ENCODE measurements at regions not wholly inside any gene's neighbourhood (a gene's known extent, or its start where the extent isn't known, plus 50 kb on each side); places are given as distances from the start of the nearest gene placed in this dataset.

DNA sequence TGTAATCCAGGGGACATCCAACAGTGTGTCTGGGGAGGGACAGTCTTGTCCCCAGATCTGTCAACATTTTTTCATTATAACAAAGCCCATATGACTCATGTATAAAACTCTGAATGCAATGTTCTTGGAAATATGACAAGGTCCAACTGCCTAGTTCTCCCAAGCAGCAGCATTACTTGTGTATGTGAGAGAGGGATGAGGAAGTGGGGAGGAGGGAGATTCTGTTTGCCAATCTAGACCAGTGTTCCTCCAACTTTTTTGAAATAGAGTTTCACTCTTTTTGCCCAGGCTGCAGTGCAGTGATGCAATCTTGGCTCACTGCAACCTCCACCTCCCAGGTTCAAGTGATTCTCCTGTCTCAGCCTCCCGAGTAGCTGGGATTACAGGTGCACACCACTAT lies 394.8 kb downstream of the DHX35 start:
- Histone ChIP-seq H3K9ac (ENCODE audit: low read length) (no peak overlapping the region), H3K27ac (ENCODE audit: low read length) (peak overlapping the region; percentile 72; the same call in 1 of the 2 replicates), H3K27me3 (ENCODE audit: low read depth, low read length) (no peaks in the 10 kb centered on the region), H3K9me3 (ENCODE audit: insufficient read depth, low read length) (peaks cover 4% of the 10 kb centered on the region; the same call in 1 of the 2 replicates), H3K4me3 (ENCODE audit: low read length) (no peak overlapping the region), H4K20me1 (ENCODE audit: insufficient read depth, low read length) (no peaks in the 10 kb centered on the region), H3K4me1 (ENCODE audit: low read length) (peaks cover 40% of the 10 kb centered on the region), H2AFZ (ENCODE audit: low read depth, low read length) (no peak overlapping the region), H3K36me3 (replicated peaks; ENCODE audit: low read depth, low read length) (no peaks in the 10 kb centered on the region), H3K4me2 (ENCODE audit: low read length) (no peak overlapping the region), H3K79me2 (ENCODE audit: low read length) (no peaks in the 10 kb centered on the region)
- no peak for TF ChIP-seq EZH2phosphoT487 (IDR thresholded peaks at IDR 0.05; ENCODE audit: low read depth)
- TF ChIP-seq, protein P1, sequence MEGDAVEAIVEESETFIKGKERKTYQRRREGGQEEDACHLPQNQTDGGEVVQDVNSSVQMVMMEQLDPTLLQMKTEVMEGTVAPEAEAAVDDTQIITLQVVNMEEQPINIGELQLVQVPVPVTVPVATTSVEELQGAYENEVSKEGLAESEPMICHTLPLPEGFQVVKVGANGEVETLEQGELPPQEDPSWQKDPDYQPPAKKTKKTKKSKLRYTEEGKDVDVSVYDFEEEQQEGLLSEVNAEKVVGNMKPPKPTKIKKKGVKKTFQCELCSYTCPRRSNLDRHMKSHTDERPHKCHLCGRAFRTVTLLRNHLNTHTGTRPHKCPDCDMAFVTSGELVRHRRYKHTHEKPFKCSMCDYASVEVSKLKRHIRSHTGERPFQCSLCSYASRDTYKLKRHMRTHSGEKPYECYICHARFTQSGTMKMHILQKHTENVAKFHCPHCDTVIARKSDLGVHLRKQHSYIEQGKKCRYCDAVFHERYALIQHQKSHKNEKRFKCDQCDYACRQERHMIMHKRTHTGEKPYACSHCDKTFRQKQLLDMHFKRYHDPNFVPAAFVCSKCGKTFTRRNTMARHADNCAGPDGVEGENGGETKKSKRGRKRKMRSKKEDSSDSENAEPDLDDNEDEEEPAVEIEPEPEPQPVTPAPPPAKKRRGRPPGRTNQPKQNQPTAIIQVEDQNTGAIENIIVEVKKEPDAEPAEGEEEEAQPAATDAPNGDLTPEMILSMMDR (IDR thresholded peaks at IDR 0.05; ENCODE audit: low read depth, low read length), result no peak

DNA sequence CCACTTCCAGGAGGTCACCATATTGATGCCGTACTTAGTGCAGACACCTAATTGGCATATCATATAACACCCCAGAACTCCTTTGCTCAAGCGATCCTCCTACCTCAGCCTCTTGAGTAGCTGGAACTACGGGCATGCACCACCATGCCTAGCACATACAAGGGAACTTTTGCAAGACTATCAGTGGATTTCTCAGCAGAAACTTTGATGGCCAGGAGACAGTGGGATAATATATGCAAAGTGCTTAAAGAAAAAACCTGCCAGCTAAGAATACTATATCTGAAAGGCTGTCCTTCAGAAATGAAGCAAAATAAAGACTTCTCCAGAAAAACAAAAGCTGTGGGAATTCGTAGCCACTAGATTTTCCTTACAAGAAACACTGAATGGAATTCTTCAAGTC lies 387.1 kb downstream of the DHX35 start:
- no peak overlapping the region for H3K27ac ChIP-seq (ENCODE audit: low read length)
- peaks cover 9% of the 10 kb centered on the region for H3K4me1 ChIP-seq (ENCODE audit: low read length)
- no peak overlapping the region for H3K9ac ChIP-seq (ENCODE audit: low read length)
- H3K4me3 ChIP-seq (ENCODE audit: low read length), result no peak overlapping the region
- no peak overlapping the region for H2AFZ ChIP-seq (ENCODE audit: low read depth, low read length)
- H3K27me3 ChIP-seq (ENCODE audit: low read depth, low read length), result no peaks in the 10 kb centered on the region
- peaks cover 16% of the 10 kb centered on the region for H3K36me3 ChIP-seq (replicated peaks; ENCODE audit: low read depth, low read length)
- peaks cover 37% of the 10 kb centered on the region; the same call in 1 of the 2 replicates for H3K9me3 ChIP-seq (ENCODE audit: insufficient read depth, low read length)
- H3K79me2 ChIP-seq (ENCODE audit: low read length), result no peaks in the 10 kb centered on the region
- H3K4me2 ChIP-seq (ENCODE audit: low read length), result no peak overlapping the region
- TF ChIP-seq, protein P1 (IDR thresholded peaks at IDR 0.05; ENCODE audit: low read depth, low read length), result no peak
- TF ChIP-seq EZH2phosphoT487 (IDR thresholded peaks at IDR 0.05; ENCODE audit: low read depth), result no peak
- H4K20me1 ChIP-seq (ENCODE audit: insufficient read depth, low read length), result no peaks in the 10 kb centered on the region

DNA sequence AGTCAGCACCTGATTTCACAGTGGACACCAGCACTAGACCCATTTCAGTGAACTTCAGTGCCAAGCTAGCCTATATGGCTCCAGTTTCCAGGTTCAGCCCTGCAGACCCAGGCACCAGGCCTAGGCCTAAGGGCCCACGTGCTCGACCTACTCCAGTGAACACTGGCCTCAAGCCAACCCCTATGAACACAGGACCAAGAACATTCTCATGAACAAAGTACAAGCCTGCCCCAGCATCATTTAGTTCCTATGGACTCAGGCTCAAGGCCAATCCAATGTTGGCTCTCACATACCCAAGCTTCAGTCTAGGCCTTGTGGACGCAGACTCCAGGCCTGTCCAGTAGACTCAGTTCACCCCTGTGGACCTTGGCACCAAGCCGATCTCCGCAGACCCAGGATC lies 385.5 kb downstream of the DHX35 start:
- no peak overlapping the region for H2AFZ ChIP-seq (ENCODE audit: low read depth, low read length)
- TF ChIP-seq, protein P1 (IDR thresholded peaks at IDR 0.05; ENCODE audit: low read depth, low read length), result no peak
- TF ChIP-seq EZH2phosphoT487 (IDR thresholded peaks at IDR 0.05; ENCODE audit: low read depth), result no peak
- no peaks in the 10 kb centered on the region for H4K20me1 ChIP-seq (ENCODE audit: insufficient read depth, low read length)
- H3K4me1 ChIP-seq (ENCODE audit: low read length), result peaks cover 3% of the 10 kb centered on the region
- H3K4me2 ChIP-seq (ENCODE audit: low read length), result no peak overlapping the region
- no peaks in the 10 kb centered on the region for H3K27me3 ChIP-seq (ENCODE audit: low read depth, low read length)
- no peak overlapping the region for H3K9ac ChIP-seq (ENCODE audit: low read length)
- H3K79me2 ChIP-seq (ENCODE audit: low read length), result no peaks in the 10 kb centered on the region
- peaks cover 37% of the 10 kb centered on the region; the same call in 1 of the 2 replicates for H3K9me3 ChIP-seq (ENCODE audit: insufficient read depth, low read length)
- no peak overlapping the region for H3K27ac ChIP-seq (ENCODE audit: low read length)
- H3K4me3 ChIP-seq (ENCODE audit: low read length), result no peak overlapping the region
- peaks cover 16% of the 10 kb centered on the region for H3K36me3 ChIP-seq (replicated peaks; ENCODE audit: low read depth, low read length)

DNA sequence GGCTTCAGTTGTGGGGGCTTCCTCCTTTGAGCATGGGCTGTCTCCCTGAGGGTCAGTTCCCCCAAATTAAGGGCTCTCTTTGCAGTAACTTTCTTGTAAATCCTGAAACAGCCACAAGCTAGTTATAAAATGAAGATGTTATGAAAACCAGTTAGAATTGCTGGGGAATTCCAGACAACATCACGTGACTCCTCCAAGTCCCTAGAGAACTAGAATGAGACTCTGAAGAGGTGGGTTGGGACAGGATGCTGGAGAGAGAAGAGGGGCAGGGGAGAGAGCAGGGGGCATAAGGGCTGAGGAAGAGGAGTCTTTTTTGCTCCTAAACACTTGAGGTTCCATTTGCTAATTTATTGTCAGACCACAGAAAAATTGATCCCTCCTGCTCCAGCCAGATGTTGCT lies 380.3 kb downstream of the DHX35 start:
- Histone ChIP-seq H2AFZ (ENCODE audit: low read depth, low read length) (peak overlapping the region; percentile 70), H3K27ac (ENCODE audit: low read length) (peak overlapping the region; percentile 22), H3K4me1 (ENCODE audit: low read length) (peaks cover 28% of the 10 kb centered on the region), H3K4me3 (ENCODE audit: low read length) (no peak overlapping the region), H4K20me1 (ENCODE audit: insufficient read depth, low read length) (no peaks in the 10 kb centered on the region), H3K79me2 (ENCODE audit: low read length) (no peaks in the 10 kb centered on the region), H3K9me3 (ENCODE audit: insufficient read depth, low read length) (peaks cover 5% of the 10 kb centered on the region; the same call in 1 of the 2 replicates), H3K36me3 (replicated peaks; ENCODE audit: low read depth, low read length) (no peaks in the 10 kb centered on the region), H3K9ac (ENCODE audit: low read length) (0 out of 2 replicates have a peak overlapping the region, but pooled peaks have one; percentile 10), H3K4me2 (ENCODE audit: low read length) (peak overlapping the region; percentile 40), H3K27me3 (ENCODE audit: low read depth, low read length) (no peaks in the 10 kb centered on the region)
- no peak for TF ChIP-seq EZH2phosphoT487 (IDR thresholded peaks at IDR 0.05; ENCODE audit: low read depth)
- TF ChIP-seq, protein P1 (IDR thresholded peaks at IDR 0.05; ENCODE audit: low read depth, low read length), result no peak
